ENCODE measurements at regions not wholly inside any gene's neighbourhood (a gene's known extent, or its start where the extent isn't known, plus 50 kb on each side); places are given as distances from the start of the nearest gene placed in this dataset.

DNA sequence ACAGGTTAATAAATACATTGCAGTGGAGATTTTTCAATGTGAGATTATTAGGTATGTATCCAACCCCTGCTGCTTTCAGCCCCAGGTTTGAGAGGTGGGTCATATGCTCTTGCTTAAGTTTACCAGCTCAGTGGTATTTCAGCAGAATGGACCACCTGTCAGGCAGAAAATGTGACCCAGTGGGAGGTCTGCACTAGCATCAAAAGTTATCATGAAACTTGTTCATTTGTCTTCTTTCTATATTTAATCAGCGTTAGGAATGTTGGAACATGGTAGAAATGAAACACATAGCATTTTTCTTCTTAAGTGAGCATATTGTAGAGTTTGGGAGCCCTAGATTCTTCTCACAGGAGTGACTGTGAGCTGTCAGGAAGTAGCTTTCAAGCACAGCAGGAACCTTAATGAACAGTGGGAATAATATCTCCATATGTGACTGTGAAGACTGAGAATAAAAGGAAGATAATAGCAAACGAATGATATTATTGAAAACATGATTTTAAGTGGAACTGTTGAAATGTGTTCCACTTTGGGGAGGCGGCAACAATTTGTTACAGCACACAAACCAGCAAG is 596.9 kb upstream of the CDH6 start:
- Mint-ChIP-seq H3K36me3 (ENCODE audit: low read depth) (peaks cover 14% of the 10 kb centered on the region), H3K4me1 (peaks cover 41% of the 10 kb centered on the region), H3K27ac (no peak overlapping the region), H3K27me3 (ENCODE audit: insufficient read depth, low read depth, poor library complexity) (peaks cover 3% of the 10 kb centered on the region), H3K9me3 (peaks cover 14% of the 10 kb centered on the region), H3K4me3 (no peak overlapping the region)
- peaks cover 28% of the 10 kb centered on the region for H3K4me1 ChIP-seq (ENCODE audit: insufficient read depth)
- no peaks in the 10 kb centered on the region for H4K20me1 ChIP-seq (replicated peaks; ENCODE audit: insufficient read depth)
- peak overlapping the region; percentile 16; the same call in 1 of the 2 replicates for H3K4me2 ChIP-seq
- H3K27ac ChIP-seq (ENCODE audit: low read depth) = no peak overlapping the region
- no peaks in the 10 kb centered on the region for H3K9me2 ChIP-seq (ENCODE audit: insufficient read depth)
- H3K4me3 ChIP-seq = no peak overlapping the region
- H3F3A ChIP-seq (replicated peaks; ENCODE audit: low read depth) = no peaks in the 10 kb centered on the region
- no peak for TF ChIP-seq STAT1 (IDR thresholded peaks at IDR 0.05; ENCODE audit: unreplicated experiment)
- TF ChIP-seq JUNB (IDR thresholded peaks at IDR 0.05; ENCODE audit: unreplicated experiment) = no peak
- TF ChIP-seq ZNF114 (CRISPR knock-in tag; IDR thresholded peaks at IDR 0.05) = no peak
- TF ChIP-seq, protein P1, sequence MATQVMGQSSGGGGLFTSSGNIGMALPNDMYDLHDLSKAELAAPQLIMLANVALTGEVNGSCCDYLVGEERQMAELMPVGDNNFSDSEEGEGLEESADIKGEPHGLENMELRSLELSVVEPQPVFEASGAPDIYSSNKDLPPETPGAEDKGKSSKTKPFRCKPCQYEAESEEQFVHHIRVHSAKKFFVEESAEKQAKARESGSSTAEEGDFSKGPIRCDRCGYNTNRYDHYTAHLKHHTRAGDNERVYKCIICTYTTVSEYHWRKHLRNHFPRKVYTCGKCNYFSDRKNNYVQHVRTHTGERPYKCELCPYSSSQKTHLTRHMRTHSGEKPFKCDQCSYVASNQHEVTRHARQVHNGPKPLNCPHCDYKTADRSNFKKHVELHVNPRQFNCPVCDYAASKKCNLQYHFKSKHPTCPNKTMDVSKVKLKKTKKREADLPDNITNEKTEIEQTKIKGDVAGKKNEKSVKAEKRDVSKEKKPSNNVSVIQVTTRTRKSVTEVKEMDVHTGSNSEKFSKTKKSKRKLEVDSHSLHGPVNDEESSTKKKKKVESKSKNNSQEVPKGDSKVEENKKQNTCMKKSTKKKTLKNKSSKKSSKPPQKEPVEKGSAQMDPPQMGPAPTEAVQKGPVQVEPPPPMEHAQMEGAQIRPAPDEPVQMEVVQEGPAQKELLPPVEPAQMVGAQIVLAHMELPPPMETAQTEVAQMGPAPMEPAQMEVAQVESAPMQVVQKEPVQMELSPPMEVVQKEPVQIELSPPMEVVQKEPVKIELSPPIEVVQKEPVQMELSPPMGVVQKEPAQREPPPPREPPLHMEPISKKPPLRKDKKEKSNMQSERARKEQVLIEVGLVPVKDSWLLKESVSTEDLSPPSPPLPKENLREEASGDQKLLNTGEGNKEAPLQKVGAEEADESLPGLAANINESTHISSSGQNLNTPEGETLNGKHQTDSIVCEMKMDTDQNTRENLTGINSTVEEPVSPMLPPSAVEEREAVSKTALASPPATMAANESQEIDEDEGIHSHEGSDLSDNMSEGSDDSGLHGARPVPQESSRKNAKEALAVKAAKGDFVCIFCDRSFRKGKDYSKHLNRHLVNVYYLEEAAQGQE (IDR thresholded peaks at IDR 0.05; ENCODE audit: unreplicated experiment) = no peak
- no peak for TF ChIP-seq NANOG (IDR thresholded peaks at IDR 0.05; ENCODE audit: borderline replicate concordance)
- no peak for TF ChIP-seq CREB1 (CRISPR knock-in tag; IDR thresholded peaks at IDR 0.05; ENCODE audit: low read depth)
- TF ChIP-seq EZH2phosphoT487 (IDR thresholded peaks at IDR 0.05; ENCODE audit: unreplicated experiment) = no peak
- TF ChIP-seq CTCF (conservative IDR thresholded peaks at IDR 0.05; ENCODE audit: low read depth in 2 of 2) = no peak
- TF ChIP-seq EZH2 (IDR thresholded peaks at IDR 0.05; ENCODE audit: low read depth, unreplicated experiment) = no peak
- TF ChIP-seq, protein P2, sequence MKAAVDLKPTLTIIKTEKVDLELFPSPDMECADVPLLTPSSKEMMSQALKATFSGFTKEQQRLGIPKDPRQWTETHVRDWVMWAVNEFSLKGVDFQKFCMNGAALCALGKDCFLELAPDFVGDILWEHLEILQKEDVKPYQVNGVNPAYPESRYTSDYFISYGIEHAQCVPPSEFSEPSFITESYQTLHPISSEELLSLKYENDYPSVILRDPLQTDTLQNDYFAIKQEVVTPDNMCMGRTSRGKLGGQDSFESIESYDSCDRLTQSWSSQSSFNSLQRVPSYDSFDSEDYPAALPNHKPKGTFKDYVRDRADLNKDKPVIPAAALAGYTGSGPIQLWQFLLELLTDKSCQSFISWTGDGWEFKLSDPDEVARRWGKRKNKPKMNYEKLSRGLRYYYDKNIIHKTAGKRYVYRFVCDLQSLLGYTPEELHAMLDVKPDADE (IDR thresholded peaks at IDR 0.05) = no peak
- no peak for TF ChIP-seq ZNF331 (CRISPR knock-in tag; IDR thresholded peaks at IDR 0.05; ENCODE audit: low read depth)
- no peak for TF ChIP-seq POLR2AphosphoS5 (IDR thresholded peaks at IDR 0.05; ENCODE audit: low read depth)
- no peaks in the 10 kb centered on the region for H3K27me3 ChIP-seq (ENCODE audit: insufficient read depth)
- no peak overlapping the region for H2AFZ ChIP-seq
- DNase-seq (ENCODE audit: low spot score) (no peak), ATAC-seq (no peak)
- no peaks in the 10 kb centered on the region for H3K79me2 ChIP-seq (replicated peaks; ENCODE audit: insufficient read depth)
- H3K36me3 ChIP-seq (ENCODE audit: insufficient read depth) = peaks cover 3% of the 10 kb centered on the region; the same call in 1 of the 2 replicates

Measured in GM23338 (cell line).